GM19324 (cell line): ENCODE measurements at regions not wholly inside any gene's neighbourhood (a gene's known extent, or its start where the extent isn't known, plus 50 kb on each side); places are given as distances from the start of the nearest gene placed in this dataset.
"Not testable (repeated sequence)": the region's sequence is repeated elsewhere in the genome, so short reads cannot be mapped to it uniquely, and the experiment has no call there.

Experiments
- ATAC-seq: cut with Tn5 transposase; IDR thresholded peaks from one replicate; pipeline ENCODE4 v1.9.1; 2021; ENCODE audit warnings: mild to moderate bottlenecking, moderate library complexity; ENCODE audit not compliant: unreplicated experiment, low FRiP score

DNA sequence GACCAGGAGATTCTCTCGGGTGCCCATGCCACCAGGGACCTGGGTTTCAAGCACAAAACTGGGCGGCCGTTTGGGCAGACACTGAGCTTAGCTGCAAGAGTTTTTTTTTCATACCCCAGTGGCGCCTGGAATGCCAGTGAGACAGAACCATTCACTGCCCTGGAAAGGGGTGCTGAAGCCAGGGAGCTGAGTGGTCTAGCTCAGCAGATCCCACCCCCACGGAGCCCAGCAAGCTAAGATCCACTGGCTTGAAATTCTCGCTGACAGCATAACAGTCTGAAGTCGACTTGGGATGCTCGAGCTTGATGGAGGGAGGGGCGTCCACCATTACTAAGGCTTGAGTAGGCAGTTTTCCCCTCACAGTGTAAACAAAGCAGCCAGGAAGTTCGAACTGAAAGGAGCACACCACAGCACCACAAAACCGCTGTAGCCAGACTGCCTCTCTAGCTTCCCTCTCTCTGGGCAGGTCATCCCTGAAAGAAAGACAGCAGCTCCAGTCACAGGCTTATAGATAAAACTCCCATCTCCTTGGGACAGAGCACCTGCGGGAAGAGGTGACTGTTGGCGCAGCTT is 157.7 kb downstream of the GIPC2 start:
- ATAC-seq = not testable (repeated sequence)

GRCh38 chr1:78210175-78210574 is 164.4 kb downstream of the GIPC2 start:
- no peak for ATAC-seq

GRCh38 chr1:78211483-78212092 is 165.8 kb downstream of the GIPC2 start:
- no peak for ATAC-seq

DNA sequence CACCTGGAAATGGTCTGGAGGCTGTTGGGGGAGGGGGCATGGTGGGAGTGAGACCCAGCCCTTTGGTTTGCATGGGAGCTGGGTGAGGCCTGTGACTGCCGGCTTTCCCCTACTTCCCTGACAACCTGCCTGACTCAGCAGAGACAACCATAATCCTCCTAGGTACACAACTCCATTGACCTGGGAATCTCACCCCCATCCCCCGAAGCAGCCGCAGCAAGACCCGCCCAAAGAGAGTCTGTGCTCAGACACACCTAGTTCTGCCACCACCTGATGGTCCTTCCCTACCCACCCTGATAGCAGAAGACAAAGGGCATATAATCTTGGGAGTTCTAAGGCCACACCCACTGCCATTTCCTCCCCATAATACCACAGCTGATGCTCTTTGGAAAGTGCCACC is 168.6 kb downstream of the GIPC2 start:
- ATAC-seq = no peak

GRCh38 chr1:78222225-78222959 is 176.6 kb downstream of the GIPC2 start:
- no peak for ATAC-seq

- no peak for ATAC-seq
These were observed 177.2 kb downstream of the GIPC2 start for GRCh38 chr1:78222960-78223358.

DNA sequence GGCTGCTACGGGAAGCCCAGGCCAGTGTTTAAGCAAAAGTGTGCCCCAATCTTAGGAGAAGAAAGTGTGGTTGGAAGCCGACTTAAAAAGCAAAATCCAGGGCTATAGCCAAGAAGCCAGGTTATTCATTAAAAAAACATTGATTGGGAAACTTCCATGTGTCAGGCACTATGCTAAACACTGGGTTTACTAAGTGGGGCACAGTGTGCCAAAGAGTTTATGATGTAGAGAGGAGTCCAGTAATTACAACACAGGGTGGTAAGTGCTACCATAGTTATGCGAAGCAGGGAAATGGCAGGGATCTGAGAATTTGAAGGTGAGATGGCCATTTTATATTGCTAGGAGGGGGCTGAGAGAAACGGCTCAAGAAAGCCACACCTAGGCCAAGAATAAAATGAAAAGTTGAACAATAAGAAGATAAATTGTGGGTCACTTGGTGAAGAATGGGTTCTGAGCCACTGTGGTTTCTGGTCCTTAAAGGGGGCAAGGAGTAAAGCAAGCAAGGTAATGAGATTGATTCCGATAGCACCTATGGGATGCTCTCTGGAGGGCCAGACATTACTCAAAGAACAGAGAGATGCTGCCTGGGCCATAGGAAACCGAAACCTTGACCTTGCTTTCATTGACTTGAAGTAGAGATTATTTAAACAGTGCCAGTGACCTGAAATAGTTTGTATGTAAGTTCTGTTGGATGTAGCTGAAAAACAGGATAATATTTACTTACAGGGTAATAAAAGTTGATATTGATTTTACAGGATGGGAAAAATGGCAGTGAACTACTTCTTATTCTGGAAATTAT is 177.8 kb downstream of the GIPC2 start:
- no peak for ATAC-seq

GRCh38 chr1:78224246-78224785 is 178.6 kb downstream of the GIPC2 start:
- ATAC-seq = no peak

GRCh38 chr1:78224861-78225552 is 179.2 kb downstream of the GIPC2 start:
- no peak for ATAC-seq

DNA sequence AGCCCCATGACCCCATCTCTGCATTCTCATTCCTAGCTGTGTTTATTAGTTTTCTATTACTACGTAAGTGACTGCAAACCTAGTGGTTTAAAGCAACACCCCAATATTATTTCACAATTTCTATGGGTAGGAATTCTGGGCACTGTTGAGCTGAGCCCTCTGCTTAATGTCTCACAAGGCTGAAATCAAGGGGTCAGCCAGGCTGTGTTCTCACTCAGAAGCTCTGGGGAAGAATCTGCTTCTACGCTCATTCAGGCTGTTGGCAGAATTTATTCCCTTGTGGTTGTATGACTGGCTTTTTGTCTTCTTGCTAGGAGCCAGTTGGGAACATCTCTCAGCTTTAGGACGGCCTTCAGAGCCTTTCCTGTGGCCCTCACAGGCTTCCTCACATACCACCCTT is 181.0 kb downstream of the GIPC2 start:
- no peak for ATAC-seq

DNA sequence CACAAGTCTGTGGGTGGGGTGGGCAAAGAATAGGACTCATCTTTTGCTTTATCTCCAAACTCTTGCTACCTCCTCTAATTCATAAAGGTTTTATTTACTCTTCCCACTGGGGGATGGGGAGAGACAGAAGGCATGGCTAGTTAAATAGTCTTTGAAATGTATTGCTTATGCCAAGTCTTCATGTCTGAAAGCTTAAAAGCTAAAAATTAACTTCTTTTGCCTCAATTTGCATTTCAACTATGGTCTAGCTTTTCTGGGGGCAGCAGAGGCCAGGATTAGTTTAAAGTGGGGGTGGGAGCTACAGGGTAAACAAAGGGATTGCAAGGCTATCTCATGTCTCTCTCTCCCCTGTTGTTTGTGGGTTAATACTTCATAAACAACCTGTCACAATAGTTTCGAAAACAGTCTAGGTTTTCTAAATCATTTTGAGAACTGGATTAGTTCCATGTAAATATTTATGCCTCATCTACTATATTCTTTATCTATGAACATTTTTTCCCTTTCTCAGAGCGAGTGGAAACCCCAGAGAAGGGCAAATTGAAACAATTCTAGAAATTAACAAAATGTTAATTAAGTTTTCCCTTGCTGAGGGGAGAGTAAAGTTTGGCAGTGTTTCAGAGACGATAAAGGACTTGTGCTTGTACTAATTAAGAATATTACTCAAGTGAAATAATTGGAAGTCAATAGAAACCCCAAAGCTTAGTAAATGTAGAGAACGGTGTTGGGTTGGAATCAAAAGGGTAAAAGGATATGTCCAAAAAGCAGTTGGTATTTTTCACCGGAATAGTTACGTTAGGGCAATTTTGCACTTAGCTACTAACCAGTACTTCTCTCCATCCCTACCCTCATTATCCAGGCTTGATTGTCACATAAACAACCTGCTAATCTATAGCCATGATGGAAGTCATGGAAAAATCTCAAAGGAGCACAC is 182.2 kb downstream of the GIPC2 start:
- no peak for ATAC-seq

DNA sequence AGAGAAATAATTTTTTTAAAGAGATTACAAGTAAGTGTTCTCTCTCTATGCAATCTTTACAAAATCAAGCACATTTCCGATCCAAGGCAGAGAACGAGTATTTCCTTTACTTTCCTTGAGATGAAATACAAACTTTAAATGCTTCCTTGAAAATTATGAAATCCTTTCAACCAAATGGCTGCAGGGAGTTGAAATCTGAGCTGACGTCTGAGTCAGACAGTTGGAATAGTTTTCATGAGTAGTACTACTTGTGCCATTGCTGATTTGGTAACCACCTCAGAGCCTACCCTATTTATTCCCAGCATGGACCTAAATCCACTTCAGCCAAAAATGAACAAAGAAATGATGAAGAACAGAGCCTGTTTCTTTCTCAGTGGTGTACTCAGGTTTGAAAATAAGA is 183.6 kb downstream of the GIPC2 start:
- ATAC-seq = no peak

GRCh38 chr1:78231477-78231876 is 185.7 kb downstream of the GIPC2 start:
- ATAC-seq = no peak

DNA sequence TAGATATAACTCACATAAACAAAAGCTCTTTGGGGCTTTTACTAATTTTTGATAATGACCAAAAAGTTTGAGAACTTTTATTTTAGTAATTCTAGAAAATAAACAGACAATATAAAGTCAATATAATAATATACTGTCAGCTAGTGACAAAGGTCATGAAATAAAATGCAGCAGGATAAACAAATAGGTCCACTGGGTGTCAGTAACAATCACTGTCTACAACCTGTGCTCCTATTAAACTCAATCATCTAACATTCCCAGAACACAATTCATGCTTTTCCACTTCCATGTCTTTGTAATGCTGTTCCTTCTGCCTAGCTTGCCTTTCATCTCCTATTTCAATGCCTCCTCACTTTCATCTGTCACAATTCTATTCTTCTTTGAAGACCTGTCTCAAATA is 186.1 kb downstream of the GIPC2 start:
- ATAC-seq = no peak

DNA sequence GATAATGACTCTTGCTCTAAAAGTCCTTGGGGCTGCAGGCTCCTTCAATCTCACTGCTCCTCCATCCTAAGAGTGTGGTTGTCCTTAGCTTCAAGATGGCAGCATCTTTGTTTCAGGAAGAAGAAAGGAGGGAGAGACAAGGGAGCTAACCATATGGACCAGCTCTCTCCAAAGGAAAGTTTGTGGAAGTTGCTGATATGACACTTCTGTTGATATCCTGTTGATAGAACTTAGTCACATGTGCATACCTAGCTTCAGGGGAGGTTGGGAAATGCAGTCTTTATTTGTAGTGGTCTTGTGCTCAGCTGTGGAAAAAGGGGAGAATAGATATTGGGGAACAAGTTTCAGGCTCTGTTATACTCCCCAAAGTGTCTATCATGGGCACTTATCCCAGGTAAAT is 186.9 kb downstream of the GIPC2 start:
- ATAC-seq = no peak

DNA sequence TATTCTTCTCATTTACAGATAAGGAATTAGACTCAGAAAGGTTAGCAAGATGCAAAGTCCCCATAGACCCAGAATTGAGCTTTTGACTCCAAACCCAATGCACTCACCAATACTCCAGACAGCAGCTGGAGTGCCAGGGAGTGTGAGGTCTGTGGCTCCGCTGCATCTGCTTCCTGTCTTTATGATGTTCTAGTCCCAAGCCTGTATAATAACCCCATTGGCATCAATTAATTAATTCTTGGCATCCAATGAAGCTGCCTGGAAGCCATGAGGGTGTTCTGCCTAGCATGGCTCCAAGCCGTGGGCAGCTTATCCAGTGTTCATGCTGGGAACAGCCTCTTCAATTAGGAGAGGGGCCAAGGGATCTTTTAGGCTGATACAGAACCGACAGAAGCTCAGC is 188.7 kb downstream of the GIPC2 start:
- no peak for ATAC-seq

GRCh38 chr1:78236716-78237115 is 190.9 kb downstream of the GIPC2 start:
- no peak for ATAC-seq

DNA sequence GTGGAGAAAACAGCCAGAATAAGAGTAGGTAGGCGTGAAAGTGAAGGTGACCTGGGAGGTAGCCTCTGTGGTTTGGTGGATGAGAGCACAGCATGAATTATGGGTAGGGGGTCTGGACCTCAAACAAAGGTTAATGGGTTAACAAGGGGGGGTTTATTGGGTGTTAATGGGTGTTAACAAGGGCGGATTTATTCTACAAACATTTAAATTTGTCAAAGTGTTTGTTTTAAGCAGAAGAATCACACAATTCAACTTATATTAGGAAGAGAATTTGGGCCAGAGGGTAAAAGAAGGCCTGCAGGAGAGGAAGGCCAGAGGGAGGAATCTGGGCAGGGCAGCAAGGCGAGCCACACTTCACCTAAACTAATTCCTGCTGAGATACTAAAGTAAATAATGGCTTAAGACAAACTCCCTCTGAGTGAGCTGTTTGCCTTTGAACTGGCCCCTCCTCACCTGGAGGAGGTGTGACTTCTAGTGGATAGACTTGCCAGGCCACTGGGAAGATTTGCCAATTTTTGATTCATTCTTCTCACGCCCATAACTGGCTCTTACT is 191.7 kb downstream of the GIPC2 start:
- ATAC-seq = no peak

GRCh38 chr1:78240191-78240590 is 194.4 kb downstream of the GIPC2 start:
- no peak for ATAC-seq
